ENCODE measurements at regions not wholly inside any gene's neighbourhood (a gene's known extent, or its start where the extent isn't known, plus 50 kb on each side); places are given as distances from the start of the nearest gene placed in this dataset.
"Not testable (repeated sequence)": the region's sequence is repeated elsewhere in the genome, so short reads cannot be mapped to it uniquely, and the experiment has no call there.

DNA sequence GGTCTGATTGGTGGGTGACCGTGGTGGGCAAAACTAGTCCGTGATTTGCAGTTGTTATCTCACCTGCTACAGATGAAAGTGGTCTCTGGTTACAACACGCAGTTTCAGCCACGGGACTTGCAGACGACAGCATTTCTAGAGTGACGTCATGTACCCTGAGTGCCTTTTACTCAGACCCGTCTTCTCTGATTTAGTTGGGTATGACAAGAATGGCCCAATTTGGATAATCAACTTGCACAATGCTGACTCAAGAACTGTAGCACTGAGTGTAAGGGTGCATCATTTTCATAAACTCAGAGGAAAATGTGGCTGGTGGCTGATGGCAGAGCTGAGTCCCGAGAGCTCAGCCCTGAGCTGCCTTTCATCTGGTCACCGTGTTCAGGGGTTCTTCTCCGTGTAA, 281.4 kb upstream of the FRG1 start:
- DNase-seq (ENCODE audit: low read depth in 2 of 2) = no peak

DNA sequence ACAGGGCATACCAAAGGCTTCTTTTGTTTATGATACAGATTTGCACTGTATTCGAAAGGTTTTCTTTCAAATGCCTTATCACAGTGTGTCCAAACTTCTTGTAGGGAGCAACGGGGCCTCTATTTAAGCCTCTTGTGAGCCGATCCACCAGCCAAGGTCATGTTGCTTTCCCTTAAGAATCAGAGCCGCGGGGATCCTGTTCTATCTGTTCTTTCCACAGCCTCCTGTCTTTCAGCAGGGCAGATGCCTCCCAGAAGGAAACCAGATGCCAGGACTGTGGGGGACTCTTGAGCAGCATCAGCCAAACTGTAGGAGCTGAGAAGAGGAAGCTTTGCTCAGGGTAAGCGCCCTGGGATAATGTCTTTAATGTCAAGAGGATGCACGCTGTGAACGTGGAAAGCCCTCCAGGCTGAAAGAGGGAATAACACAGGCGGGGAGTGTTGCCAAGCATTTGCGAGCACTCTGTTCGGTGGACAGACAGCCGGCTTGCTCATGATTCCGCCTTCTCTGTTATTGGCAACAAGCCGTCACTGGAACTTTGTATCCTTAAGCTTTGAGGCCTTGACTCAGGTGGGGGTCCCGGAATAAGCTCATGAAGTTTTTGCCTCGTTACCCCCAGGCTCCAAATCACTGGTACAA, 279.8 kb upstream of the FRG1 start:
- no peak for DNase-seq (ENCODE audit: low read depth in 2 of 2)

DNA sequence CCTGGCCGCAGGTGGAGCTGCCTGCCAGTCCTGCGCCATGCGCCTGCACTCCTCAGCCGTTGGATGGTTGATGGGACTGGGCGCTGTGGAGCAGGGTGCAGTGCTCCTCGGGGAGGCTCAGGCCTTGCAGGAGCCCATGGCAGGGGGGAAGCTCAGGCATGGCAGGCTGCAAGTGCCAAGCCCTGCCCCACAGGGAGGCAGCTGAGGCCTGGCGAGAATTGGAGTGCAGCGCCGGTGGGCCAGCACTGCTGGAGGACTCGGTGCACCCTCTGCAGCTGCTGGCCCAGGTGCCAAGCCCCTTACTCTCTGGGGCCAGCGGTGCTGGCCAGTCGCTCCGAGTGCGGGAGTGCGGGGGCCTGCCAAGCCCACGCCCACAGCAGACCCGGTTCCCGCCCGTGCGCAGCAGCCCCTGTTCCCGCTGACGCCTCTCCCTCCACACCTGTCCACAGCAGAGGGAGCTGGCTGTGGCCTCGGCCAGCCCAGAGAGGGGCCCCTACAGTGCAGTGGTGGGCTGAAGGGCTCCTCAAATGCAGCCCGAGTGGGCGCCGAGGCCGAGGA, 275.9 kb upstream of the FRG1 start:
- no peak for DNase-seq (ENCODE audit: low read depth in 2 of 2)

DNA sequence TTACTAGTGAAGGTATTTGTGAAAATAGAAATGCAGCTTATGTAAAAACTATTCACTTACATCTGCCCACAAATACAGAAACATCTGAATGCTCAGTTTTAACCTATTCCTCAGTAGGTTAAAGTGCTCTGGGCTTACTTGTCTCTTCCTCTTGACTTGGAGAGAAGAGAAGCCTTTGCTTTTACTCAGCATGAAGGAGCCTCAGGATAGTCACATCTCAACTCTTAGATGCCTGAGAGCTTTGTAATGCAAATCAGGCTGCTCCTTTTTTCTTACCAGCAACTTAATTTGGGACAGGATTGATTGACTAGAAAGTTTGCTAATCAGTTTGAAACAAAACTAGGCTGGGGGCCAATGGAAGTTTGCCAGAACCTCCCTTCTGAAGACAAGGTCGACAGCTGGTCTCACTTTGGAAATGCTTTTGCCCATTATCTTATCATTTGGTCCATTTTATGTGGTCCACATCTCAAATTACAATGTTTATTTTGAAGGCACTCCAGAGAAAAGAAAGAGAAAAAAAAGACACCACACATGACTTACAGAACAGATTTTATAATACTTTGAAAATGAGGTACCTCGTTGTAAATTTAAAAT, 274.9 kb upstream of the FRG1 start:
- DNase-seq (ENCODE audit: low read depth in 2 of 2) = not testable (repeated sequence)

DNA sequence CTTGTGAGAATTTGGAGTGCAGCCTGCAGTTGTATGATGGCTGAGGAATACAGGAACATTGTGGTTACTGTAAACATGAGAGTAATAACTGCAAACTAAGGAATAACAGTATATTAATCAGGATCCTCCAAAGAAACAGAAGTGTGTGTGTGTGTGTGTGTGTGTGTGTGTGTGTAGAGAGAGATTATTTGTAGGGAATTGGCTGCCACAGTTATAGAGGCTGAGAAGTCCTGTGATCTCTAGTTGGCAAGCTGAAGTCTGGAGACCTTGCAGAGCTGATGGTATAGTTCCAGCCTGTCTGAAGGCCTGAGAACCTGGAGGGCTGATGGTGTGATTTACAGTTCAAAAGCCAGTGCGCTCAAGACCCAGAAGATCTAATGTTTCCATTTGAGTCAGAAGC, 273.3 kb upstream of the FRG1 start:
- DNase-seq (ENCODE audit: low read depth in 2 of 2) = not testable (repeated sequence)

DNA sequence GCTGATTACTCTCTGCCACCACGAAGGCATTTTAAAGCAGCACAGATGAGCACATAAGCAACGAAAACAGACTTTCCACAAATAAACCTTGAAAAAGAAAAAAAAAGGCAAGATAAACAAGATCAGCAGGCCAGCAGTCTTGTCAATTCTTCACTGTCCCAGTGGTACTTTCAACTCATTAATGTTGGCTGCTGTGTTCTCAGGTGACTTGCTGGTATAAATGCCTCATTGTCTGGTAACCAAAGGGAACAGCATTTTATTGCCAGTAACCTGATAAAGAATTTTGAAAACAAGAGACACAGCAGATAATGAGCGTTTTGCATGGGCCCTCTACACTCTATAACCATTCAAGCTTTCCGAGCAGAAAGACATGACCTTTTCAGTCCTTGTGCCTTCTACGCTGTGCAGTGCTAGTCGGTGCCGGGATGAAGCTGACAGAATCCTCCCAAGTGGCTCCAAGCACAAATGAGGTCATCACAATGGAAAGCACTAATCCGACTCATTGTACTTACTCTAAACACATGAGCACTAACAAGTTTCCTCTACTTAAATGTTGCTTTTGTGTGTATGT, 242.9 kb upstream of the FRG1 start:
- DNase-seq (ENCODE audit: low read depth in 2 of 2) = not testable (repeated sequence)

DNA sequence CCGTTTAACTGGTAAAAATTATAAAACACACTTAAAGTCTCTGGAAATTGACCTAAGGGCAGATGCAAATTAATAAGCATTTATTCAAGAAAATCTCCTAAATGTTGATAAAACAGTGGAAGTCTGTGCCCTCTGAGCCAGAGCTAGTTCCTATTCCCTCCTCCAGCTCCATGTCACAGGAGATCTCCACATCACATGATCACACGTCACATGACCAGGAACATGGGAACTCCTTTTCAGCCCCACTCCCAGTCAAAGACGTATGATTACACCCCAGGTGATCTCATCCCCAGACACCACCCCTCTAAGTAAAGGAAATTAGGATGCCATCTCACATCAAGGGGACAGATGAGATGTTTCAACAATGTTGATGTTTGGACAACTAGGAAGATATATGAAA, 237.7 kb upstream of the FRG1 start:
- not testable (repeated sequence) for DNase-seq (ENCODE audit: low read depth in 2 of 2)

DNA sequence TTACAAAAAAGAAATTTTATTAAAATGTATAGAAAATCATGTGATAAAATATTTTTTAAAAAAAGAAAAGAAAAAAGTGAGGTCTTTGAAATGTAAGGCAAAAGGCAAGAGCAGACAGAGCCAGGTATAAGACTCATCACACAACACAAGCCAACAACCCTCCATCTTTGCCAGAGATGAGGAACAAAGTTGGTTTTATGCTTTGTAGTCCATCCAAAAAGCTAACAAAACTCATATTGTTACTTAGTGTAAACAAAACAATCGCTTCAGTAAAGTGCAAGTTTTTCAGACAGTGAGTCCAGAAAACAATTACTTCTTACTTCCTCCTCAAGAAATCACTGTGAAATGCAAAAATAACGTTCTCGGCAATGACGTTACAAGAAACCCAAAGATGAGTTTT, 233.9 kb upstream of the FRG1 start:
- DNase-seq (ENCODE audit: low read depth in 2 of 2) = not testable (repeated sequence)

DNA sequence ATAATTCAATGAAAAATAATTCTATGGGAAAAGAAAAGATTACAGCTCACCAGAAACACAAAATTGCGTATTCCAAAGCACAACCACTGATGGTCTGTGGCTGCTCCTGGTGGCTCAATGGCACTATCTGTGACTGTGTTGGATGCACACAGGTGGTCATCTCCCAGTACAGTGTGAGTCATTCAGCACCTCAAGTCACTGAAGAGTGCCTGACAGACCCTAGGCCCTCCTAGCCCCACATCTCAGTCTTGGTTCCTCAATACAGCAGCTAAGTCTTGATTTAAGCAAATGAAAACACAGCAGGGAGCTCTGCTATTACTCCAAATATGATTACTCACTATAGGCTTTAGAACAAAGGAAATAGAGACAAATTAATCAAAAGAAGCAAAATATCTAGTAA, 233.4 kb upstream of the FRG1 start:
- DNase-seq (ENCODE audit: low read depth in 2 of 2) = not testable (repeated sequence)

DNA sequence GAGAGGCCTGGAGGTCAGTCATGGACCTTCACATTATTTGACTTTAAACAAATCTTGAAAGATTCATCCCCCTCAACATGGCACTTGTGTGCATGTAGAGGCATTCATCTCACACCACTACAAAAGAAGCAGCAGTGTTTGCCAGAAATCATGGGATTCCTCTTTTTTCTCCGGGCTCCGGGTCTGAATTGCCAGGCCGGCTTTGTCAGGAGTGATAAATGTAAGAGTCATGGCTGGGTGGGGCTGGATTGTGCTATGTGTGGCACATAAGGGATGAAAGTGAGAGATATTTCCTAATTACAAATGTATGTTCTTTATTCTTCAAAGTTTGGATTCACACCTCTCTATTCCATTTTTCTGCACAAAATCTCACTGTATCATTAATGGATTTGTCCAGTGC, 228.7 kb upstream of the FRG1 start:
- DNase-seq (ENCODE audit: low read depth in 2 of 2) = not testable (repeated sequence)

DNA sequence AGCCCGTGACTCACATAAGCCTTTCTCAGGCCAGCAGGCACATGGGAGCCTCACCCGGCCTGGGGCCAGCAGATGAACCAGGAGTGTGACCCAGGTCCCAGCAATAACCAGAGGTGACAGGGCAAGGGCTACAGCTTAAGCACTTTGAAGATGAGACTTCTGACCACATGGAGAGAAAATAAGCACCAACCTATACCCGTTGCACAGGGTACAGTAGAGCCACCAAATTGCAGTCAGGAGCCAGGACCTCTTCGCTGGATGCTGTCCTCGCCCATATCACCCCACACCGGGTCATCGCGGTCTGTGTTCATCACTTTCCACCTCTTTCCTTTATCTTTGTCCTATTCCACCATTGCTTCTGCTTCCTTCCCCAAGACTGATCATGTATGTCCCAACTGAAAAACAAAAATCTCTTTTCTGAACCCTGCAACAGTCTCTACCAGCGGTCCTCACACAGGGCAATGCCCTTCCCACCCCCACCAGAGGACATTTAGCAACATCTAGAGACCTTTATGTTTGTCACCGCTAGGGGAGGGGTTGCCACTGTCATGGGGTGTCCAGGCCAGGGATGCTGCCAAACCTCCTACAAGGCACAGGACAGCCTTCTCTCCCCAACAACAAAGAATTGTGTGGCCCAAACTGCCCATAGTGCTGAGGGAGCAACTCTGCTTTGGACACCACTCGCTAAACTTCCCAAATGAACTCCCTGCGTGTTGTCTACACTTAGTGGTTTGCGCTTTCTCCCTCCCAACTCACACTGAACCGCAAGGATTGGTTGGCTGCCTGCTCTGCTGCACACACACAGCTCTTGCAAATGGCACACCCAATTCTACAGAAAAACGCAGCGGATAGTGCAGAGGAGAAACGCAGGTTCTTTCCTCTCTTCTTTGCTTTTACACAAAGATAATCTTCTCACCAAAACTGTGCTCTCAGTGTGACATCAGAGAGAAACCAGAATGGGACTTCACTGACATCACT, 219.4 kb upstream of the FRG1 start:
- DNase-seq (ENCODE audit: low read depth in 2 of 2) = not testable (repeated sequence)

DNA sequence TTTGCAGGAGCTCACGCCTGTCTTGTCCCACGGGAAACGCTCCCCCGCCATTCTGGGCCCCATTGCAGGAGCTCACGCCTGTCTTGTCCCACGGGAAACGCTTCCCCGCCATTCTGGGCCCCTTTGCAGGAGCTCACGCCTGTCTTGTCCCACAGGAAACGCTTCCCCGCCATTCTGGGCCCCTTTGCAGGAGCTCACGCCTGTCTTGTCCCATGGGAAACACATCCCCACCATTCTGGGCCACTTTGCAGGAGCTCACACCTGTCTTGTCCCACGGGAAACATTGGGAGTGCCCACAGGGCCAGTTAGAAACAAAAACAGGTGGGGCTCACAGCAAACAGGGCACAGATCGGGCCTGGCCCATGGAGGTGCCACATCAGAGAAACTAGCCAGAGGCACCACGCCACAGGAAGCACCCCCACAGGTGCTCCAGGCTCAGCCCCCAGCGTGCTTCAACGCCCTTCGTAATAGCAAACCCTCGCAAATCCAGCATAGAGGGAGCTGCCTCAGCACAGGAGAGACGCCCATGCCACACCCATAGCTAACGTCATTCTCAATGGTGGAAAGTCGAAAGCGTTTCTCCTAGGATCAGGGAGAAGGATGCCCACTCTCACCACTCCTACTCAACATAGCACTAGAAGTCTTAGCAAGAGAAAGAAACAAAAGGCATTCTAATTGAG, 218.2 kb upstream of the FRG1 start:
- peak; percentile 1 to 7 for DNase-seq (ENCODE audit: low read depth in 2 of 2)

DNA sequence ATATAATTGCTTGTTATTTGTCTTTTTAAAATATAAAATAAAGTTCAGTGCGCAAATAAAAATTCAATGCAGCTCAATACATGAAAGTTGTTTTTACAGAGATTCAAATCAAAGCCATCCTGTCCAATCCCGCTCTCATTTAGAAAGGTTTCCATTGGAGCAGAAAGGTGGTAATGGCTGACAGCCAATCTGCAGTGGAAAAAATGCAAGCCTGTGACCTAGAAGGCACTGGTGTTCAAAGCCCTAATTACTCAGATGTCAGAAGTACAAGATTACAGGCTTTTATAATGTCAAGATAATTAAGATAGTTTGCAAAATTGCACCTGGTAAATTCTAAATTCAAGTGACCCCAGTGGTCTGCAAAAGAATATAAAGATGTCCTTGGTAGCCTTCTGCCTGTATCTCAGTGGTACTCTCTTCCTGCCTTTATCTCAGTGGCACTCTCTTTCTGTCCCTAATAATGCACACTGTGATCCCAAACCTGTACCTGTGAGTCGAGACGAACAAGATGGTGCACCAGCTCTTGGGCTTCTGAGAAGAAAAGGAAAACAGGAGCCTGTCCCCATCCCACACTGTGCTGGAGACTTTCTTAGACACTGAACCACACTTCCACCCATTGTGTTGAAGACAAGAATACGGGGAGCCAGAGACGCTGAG, 212.6 kb upstream of the FRG1 start:
- DNase-seq (ENCODE audit: low read depth in 2 of 2) = not testable (repeated sequence)

DNA sequence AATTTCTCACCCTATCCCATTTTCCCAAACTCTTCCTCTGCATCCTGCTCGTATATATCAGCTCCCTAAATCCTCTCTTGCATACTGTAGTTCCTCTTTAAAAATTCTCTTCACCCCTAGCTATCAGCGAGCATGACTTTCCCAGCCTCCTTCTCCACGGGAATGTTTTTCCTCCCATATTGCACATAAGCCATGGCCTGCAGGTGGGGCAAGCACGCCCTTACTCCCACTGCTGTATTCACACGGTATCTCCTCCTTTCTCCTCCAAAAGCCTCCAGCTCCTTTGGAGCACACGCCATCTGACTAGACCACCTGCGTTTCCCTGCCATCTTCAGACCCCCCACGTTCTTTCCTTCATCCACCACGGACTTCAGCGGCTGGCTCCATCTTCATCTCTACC, 208.7 kb upstream of the FRG1 start:
- not testable (repeated sequence) for DNase-seq (ENCODE audit: low read depth in 2 of 2)

DNA sequence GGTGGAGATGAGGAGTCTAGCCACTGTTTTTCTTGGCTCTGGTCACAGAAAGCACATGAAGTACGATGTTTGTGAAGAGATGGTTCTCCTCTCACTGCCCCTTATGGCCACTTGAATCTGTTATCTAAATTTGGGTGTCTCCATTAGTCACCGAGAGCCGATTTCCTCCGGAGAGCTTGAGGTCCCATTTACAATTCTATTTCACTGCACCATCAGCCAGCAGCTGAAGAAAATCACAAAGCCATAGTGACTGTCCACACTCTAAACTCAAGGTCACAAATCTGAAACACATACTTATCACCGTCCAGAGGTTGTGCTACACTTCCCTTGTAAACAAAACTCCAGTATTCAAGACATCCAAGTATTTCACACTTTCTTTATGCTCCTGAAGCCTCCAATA, 207.2 kb upstream of the FRG1 start:
- not testable (repeated sequence) for DNase-seq (ENCODE audit: low read depth in 2 of 2)

DNA sequence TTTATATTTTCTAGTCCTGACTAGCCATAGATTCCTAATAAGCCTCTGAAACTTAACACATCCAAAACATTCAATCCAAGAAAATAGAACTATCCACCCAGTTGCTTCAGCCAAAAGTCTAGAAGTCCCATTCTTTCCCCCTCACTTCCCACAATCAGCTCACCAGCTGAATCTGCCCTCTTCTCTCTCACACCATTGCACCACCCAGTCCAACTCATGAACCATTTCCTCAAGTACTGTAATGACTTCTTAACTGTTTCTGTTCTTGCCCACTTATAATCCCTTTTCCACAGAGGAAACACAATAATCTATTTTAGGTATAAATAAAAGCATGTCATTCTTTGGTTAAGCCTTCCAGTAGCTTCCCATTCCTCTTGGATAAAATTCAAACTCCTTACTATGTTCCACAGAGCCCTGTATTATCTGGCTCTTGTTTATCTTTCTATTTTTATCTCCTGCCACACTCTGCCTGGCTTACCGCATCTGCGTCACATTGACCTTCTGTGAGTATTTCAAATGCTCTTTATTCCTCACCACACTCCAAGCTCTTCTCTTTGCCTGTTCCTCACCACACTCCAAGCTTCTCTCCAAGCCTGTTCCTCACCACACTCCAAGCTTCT, 205.9 kb upstream of the FRG1 start:
- DNase-seq (ENCODE audit: low read depth in 2 of 2) = not testable (repeated sequence)

DNA sequence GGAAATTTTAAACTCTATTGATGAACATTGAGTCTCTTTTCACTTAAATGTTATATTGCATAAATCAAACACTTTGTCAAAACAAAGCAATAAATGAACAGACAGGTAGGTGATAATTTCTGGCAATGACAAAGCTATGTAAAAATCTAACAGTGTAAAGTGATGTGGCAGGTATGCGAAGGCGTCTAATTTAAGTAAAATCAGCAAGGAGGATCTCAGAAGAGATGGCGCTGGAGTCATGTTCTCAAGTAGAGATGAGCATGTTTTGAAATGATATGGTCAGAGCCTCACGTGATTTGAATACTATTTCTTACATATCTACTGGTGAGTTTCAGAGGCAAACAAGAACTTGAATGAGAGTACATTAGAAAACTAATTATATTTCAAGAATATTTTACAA, 204.0 kb upstream of the FRG1 start:
- DNase-seq (ENCODE audit: low read depth in 2 of 2) = not testable (repeated sequence)

DNA sequence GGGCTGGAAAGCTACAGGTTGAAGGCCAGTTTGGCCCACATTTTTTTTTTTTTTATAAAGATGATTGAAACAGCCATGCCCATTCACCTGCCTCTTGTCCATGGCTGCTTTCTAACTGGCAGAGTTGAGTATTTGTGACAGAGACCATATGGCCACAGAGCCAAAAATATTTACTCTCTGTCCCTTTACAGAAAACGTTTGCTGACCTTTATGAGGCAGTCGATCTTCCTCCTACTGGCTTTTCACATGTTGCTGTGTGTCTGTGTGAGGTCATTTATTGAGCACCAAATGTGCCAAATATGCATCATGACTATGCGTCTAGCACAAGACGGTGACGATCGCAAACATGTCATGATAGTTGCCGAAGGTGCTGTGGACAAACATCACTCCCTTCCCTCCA, 200.6 kb upstream of the FRG1 start:
- DNase-seq (ENCODE audit: low read depth in 2 of 2) = not testable (repeated sequence)

DNA sequence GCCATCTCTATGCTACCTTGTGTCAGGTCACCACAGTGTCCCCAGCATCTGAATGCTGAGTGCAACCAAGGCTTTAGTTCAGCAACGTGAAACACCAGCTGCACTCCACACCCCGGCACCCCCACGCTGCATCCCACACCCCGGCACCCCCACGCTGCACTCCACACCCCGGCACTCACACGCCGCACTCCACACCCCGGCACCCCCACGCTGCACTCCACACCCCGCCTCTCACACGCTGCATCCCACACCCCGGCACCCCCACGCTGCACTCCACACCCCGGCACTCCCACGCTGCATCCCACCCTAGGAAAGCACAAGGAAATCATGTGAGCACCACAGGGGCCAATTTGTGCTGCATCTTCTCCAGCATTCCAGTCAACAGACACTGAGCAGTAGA, 199.8 kb upstream of the FRG1 start:
- no peak for DNase-seq (ENCODE audit: low read depth in 2 of 2)

DNA sequence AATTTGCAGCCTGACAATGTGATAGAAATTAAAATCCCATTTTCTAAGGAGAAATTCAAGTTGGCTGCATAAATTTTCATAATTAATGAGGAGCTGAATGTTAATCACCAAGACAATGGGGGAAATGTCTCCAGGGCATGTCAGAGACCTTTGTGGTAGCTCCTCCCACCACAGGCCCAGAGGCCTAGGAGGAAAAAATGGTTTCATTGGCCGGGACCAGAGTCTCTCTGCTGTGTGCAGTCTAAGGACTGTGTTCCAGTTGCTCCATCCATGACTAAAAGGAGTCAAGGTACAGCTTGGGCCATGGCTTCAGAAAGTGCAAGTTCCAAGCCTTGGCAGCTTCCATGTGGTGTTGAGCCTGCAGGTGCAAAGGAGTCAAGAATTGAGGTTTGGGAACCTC, 187.6 kb upstream of the FRG1 start:
- DNase-seq (ENCODE audit: low read depth in 2 of 2) = not testable (repeated sequence)

Data from stimulated activated CD4-positive, alpha-beta T cell treated with anti-CD3 and anti-CD28 coated beads, Interleukin-15, amount 100 ng/mL, for 48 hours (primary cell).